Neural progenitor cell (in vitro differentiated cells): ENCODE measurements at regions not wholly inside any gene's neighbourhood (a gene's known extent, or its start where the extent isn't known, plus 50 kb on each side); places are given as distances from the start of the nearest gene placed in this dataset.

Source experiments
- DNase-seq: peaks from one replicate; pipeline ENCODE4 v3.0.0-alpha.2; 2016; ENCODE audit warnings: low spot score
- H2AFZ ChIP-seq: fragments of 200-600 bp; sonication (generic); replicated peaks from 2 replicates; pipeline ENCODE4 v1.6.1; 2016; ENCODE audit warnings: antibody characterized with exemption
- H3F3A ChIP-seq: fragments of 200-600 bp; sonication (generic); 2 replicates; pipeline ENCODE4 v1.6.1; 2016; ENCODE audit warnings: antibody characterized with exemption, low read depth
- H3K27ac ChIP-seq: fragments of 200-600 bp; sonication (generic); 2 replicates; pipeline ENCODE4 v1.5.1; 2016; ENCODE audit warnings: mild to moderate bottlenecking
- H3K27me3 ChIP-seq: fragments of 200-600 bp; sonication (generic); 2 replicates; pipeline ENCODE4 v1.6.1; 2016; ENCODE audit warnings: mild to moderate bottlenecking, moderate library complexity
- H3K36me3 ChIP-seq: fragments of 200-600 bp; sonication (generic); 2 replicates; pipeline ENCODE4 v1.5.1; 2016
- H3K4me1 ChIP-seq: fragments of 200-600 bp; sonication (generic); 2 replicates; pipeline ENCODE4 v1.6.1; 2016; ENCODE audit warnings: mixed run types
- H3K4me2 ChIP-seq: fragments of 200-600 bp; sonication (generic); 2 replicates; pipeline ENCODE4 v1.6.1; 2016
- H3K4me3 ChIP-seq: fragments of 200-600 bp; sonication (generic); 2 replicates; pipeline ENCODE4 v1.5.1; 2016
- H3K79me2 ChIP-seq: fragments of 200-600 bp; sonication (generic); 2 replicates; pipeline ENCODE4 v1.6.1; 2016; ENCODE audit warnings: low read depth
- H3K9ac ChIP-seq: fragments of 200-600 bp; sonication (generic); 2 replicates; pipeline ENCODE4 v1.6.1; 2016
- H3K9me3 ChIP-seq: fragments of 200-600 bp; sonication (generic); 2 replicates; pipeline ENCODE4 v1.5.1; 2016; ENCODE audit warnings: low read depth
- H4K20me1 ChIP-seq: fragments of 200-600 bp; sonication (generic); 2 replicates; pipeline ENCODE4 v1.6.1; 2016; ENCODE audit warnings: low read depth
- H3K27ac Mint-ChIP-seq: 3 replicates; pipeline ENCODE4 v1.8.0; 2021; ENCODE audit warnings: mixed read lengths
- H3K27me3 Mint-ChIP-seq: 2 replicates; pipeline ENCODE4 v1.8.0; 2022; ENCODE audit warnings: low read depth, mild to moderate bottlenecking, inconsistent platforms, moderate library complexity, mixed read lengths; ENCODE audit not compliant: insufficient read depth
- H3K36me3 Mint-ChIP-seq: 3 replicates; pipeline ENCODE4 v1.8.0; 2021; ENCODE audit warnings: mixed read lengths
- H3K4me1 Mint-ChIP-seq: 3 replicates; pipeline ENCODE4 v1.8.0; 2021; ENCODE audit warnings: mixed read lengths
- H3K4me3 Mint-ChIP-seq: 3 replicates; pipeline ENCODE4 v1.8.0; 2021; ENCODE audit warnings: mild to moderate bottlenecking, moderate library complexity, mixed read lengths
- H3K9me3 Mint-ChIP-seq: 3 replicates; pipeline ENCODE4 v1.8.0; 2020; ENCODE audit warnings: mixed read lengths
- CTCF ChIP-seq: fragments of 200-600 bp; sonication (generic); IDR thresholded peaks from 2 replicates; pipeline ENCODE4 v1.5.1; 2017; ENCODE audit warnings: antibody characterized with exemption, mild to moderate bottlenecking
- EZH2 ChIP-seq: fragments of 200-600 bp; sonication (generic); IDR thresholded peaks from 2 replicates; pipeline ENCODE4 v1.6.1; 2017; ENCODE audit warnings: antibody characterized with exemption, mild to moderate bottlenecking, moderate library complexity
- EZH2phosphoT487 ChIP-seq: fragments of 200-600 bp; sonication (generic); IDR thresholded peaks from 2 replicates; pipeline ENCODE4 v1.6.1; 2017; ENCODE audit warnings: antibody characterized with exemption

DNA sequence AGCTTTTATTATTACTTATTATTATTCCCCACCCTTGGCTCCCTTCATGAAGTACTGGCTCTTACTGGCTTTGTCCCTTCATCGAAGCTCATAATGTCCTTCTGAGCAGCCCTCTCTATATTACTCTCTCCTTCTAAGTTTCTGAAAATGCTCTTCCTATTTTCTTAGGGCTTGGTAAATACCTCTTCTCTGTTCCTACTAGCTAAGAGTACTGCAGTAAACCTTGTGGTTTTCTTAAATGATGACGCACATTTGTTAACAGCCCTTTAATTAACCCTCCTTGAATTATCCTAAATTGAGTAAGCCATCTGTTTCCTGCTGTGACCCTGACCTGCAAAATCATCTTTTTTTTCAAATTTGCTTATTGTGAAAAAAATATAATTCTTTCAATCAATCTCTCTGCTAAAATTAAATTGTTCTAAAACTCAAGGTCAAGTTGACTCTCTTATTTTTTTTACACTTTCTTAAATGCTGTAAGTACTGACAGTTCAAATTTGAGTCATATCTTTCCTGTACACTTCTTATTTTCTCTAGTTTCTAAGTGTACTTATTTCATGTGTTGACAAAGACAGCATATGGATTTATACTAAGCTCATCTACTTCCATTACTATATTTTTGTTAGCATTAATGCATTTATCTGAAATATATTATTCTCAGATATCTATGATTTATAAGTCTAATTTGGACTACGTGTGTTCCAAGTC lies 148.9 kb downstream of the ADAM29 start:
- Histone ChIP-seq H4K20me1 (no peaks in the 10 kb centered on the region), H3K4me2 (no peak overlapping the region), H3K79me2 (no peaks in the 10 kb centered on the region), H2AFZ (no peak overlapping the region), H3K9me3 (no peaks in the 10 kb centered on the region), H3K27ac (no peak overlapping the region), H3K9ac (no peak overlapping the region), H3K36me3 (no peaks in the 10 kb centered on the region), H3K4me3 (no peak overlapping the region), H3K27me3 (no peaks in the 10 kb centered on the region), H3K4me1 (no peaks in the 10 kb centered on the region), H3F3A (no peaks in the 10 kb centered on the region)
- TF ChIP-seq EZH2 (no peak), EZH2phosphoT487 (no peak), CTCF (no peak)
- DNase-seq, result no peak
- H3K27me3 Mint-ChIP-seq, result peaks cover 4% of the 10 kb centered on the region
- H3K4me1 Mint-ChIP-seq, result peaks cover 7% of the 10 kb centered on the region
- H3K27ac Mint-ChIP-seq, result no peak overlapping the region
- H3K36me3 Mint-ChIP-seq, result no peaks in the 10 kb centered on the region
- no peaks in the 10 kb centered on the region for H3K9me3 Mint-ChIP-seq
- H3K4me3 Mint-ChIP-seq, result no peak overlapping the region

GRCh38 chr4:175068266-175068665 lies 150.1 kb downstream of the ADAM29 start:
- no peaks in the 10 kb centered on the region for H3K9me3 ChIP-seq
- H3K27ac ChIP-seq, result no peak overlapping the region
- Mint-ChIP-seq H3K27ac (no peak overlapping the region), H3K36me3 (no peaks in the 10 kb centered on the region), H3K4me3 (no peak overlapping the region), H3K27me3 (peaks cover 4% of the 10 kb centered on the region), H3K4me1 (peaks cover 7% of the 10 kb centered on the region), H3K9me3 (no peaks in the 10 kb centered on the region)
- H3K79me2 ChIP-seq, result no peaks in the 10 kb centered on the region
- H3F3A ChIP-seq, result no peaks in the 10 kb centered on the region
- TF ChIP-seq EZH2phosphoT487 (no peak), CTCF (no peak), EZH2 (no peak)
- no peak overlapping the region for H3K4me2 ChIP-seq
- H3K27me3 ChIP-seq, result no peaks in the 10 kb centered on the region
- H3K36me3 ChIP-seq, result no peaks in the 10 kb centered on the region
- no peaks in the 10 kb centered on the region for H4K20me1 ChIP-seq
- H3K9ac ChIP-seq, result no peak overlapping the region
- DNase-seq, result no peak
- H3K4me3 ChIP-seq, result no peak overlapping the region
- H3K4me1 ChIP-seq, result no peaks in the 10 kb centered on the region
- H2AFZ ChIP-seq, result no peak overlapping the region

GRCh38 chr4:175070444-175070843 lies 152.3 kb downstream of the ADAM29 start:
- peaks cover 7% of the 10 kb centered on the region for H3K4me1 Mint-ChIP-seq
- Histone ChIP-seq H3F3A (no peaks in the 10 kb centered on the region), H3K36me3 (no peaks in the 10 kb centered on the region), H3K27ac (no peak overlapping the region), H4K20me1 (no peaks in the 10 kb centered on the region), H2AFZ (no peak overlapping the region), H3K79me2 (no peaks in the 10 kb centered on the region), H3K9me3 (no peaks in the 10 kb centered on the region), H3K4me2 (no peak overlapping the region), H3K4me1 (no peaks in the 10 kb centered on the region), H3K4me3 (no peak overlapping the region), H3K9ac (no peak overlapping the region), H3K27me3 (no peaks in the 10 kb centered on the region)
- no peaks in the 10 kb centered on the region for H3K36me3 Mint-ChIP-seq
- no peak overlapping the region for H3K4me3 Mint-ChIP-seq
- H3K27me3 Mint-ChIP-seq, result no peaks in the 10 kb centered on the region
- H3K9me3 Mint-ChIP-seq, result no peaks in the 10 kb centered on the region
- no peak for DNase-seq
- TF ChIP-seq EZH2 (no peak), CTCF (no peak), EZH2phosphoT487 (no peak)
- H3K27ac Mint-ChIP-seq, result no peak overlapping the region
